H9 (cell line): ENCODE measurements at regions not wholly inside any gene's neighbourhood (a gene's known extent, or its start where the extent isn't known, plus 50 kb on each side); places are given as distances from the start of the nearest gene placed in this dataset.
"Not testable (repeated sequence)": the region's sequence is repeated elsewhere in the genome, so short reads cannot be mapped to it uniquely, and the experiment has no call there.

ENCODE experiments used
- DNase-seq: peaks from one replicate; pipeline ENCODE4 v3.0.0-alpha.2; 2017
- H2AFZ ChIP-seq: one replicate; pipeline ENCODE4 v1.6.1; 2013; ENCODE audit warnings: mild to moderate bottlenecking, low read length, control low read depth, moderate library complexity
- H2AK5ac ChIP-seq: 2 replicates; pipeline ENCODE4 v1.6.1; 2013; ENCODE audit warnings: low read length, control low read depth, mixed read lengths; ENCODE audit not compliant: insufficient read length
- H2BK120ac ChIP-seq: one replicate; pipeline ENCODE4 v1.6.1; 2013; ENCODE audit warnings: low read depth, mild to moderate bottlenecking, low read length, control low read depth, inconsistent platforms; ENCODE audit not compliant: poor library complexity, severe bottlenecking
- H2BK12ac ChIP-seq: 2 replicates; pipeline ENCODE4 v1.6.1; 2013; ENCODE audit warnings: low read length, control low read depth, mixed read lengths, low read depth; ENCODE audit not compliant: insufficient read length
- H2BK15ac ChIP-seq: 2 replicates; pipeline ENCODE4 v1.6.1; 2013; ENCODE audit warnings: low read depth, low read length, control low read depth
- H2BK20ac ChIP-seq: one replicate; pipeline ENCODE4 v1.6.1; 2013; ENCODE audit warnings: low read depth, mild to moderate bottlenecking, low read length, control low read depth, inconsistent platforms; ENCODE audit not compliant: poor library complexity, severe bottlenecking
- H2BK5ac ChIP-seq: 2 replicates; pipeline ENCODE4 v1.6.1; 2013; ENCODE audit warnings: low read length, control low read depth, mixed read lengths; ENCODE audit not compliant: insufficient read length
- H3K14ac ChIP-seq: 2 replicates; pipeline ENCODE4 v1.6.1; 2013; ENCODE audit warnings: low read length, control low read depth; ENCODE audit not compliant: insufficient read depth
- H3K18ac ChIP-seq: 2 replicates; pipeline ENCODE4 v1.6.1; 2013; ENCODE audit warnings: low read depth, mild to moderate bottlenecking, mixed read lengths, low read length, control low read depth; ENCODE audit not compliant: insufficient read length
- H3K23ac ChIP-seq: 2 replicates; pipeline ENCODE4 v1.6.1; 2013; ENCODE audit warnings: low read length, control low read depth, mixed read lengths, low read depth; ENCODE audit not compliant: insufficient read length
- H3K23me2 ChIP-seq: 2 replicates; pipeline ENCODE4 v1.6.1; 2013; ENCODE audit warnings: low read depth, mild to moderate bottlenecking, mixed read lengths, low read length, control low read depth; ENCODE audit not compliant: insufficient read length, poor library complexity, severe bottlenecking
- H3K27ac ChIP-seq: 2 replicates; pipeline ENCODE4 v1.5.1; 2013; ENCODE audit warnings: low read length, control low read depth, mixed read lengths, low read depth; ENCODE audit not compliant: insufficient read length
- H3K27me3 ChIP-seq: 2 replicates; pipeline ENCODE4 v1.6.1; 2013; ENCODE audit warnings: low read length, control low read depth, inconsistent platforms; ENCODE audit not compliant: insufficient read depth
- H3K4ac ChIP-seq: 2 replicates; pipeline ENCODE4 v1.6.1; 2013; ENCODE audit warnings: low read depth, mild to moderate bottlenecking, control low read depth, inconsistent platforms, low read length, moderate library complexity
- H3K4me1 ChIP-seq: 2 replicates; pipeline ENCODE4 v1.6.1; 2013; ENCODE audit warnings: low read length, control low read depth, inconsistent platforms; ENCODE audit not compliant: insufficient read depth
- H3K4me2 ChIP-seq: 2 replicates; pipeline ENCODE4 v1.6.1; 2013; ENCODE audit warnings: low read length, control low read depth, mixed read lengths; ENCODE audit not compliant: insufficient read length, insufficient read depth
- H3K56ac ChIP-seq: 2 replicates; pipeline ENCODE4 v1.6.1; 2013; ENCODE audit warnings: low read depth, mild to moderate bottlenecking, mixed read lengths, low read length, control low read depth; ENCODE audit not compliant: insufficient read length
- H3K79me1 ChIP-seq: 2 replicates; pipeline ENCODE4 v1.6.1; 2013; ENCODE audit warnings: low read depth, mild to moderate bottlenecking, moderate library complexity, low read length, control low read depth, inconsistent platforms; ENCODE audit not compliant: insufficient read depth, poor library complexity, severe bottlenecking
- H3K79me2 ChIP-seq: 2 replicates; pipeline ENCODE4 v1.6.1; 2013; ENCODE audit warnings: low read length, control low read depth, inconsistent platforms; ENCODE audit not compliant: insufficient read depth
- H3K9ac ChIP-seq: 2 replicates; pipeline ENCODE4 v1.6.1; 2013; ENCODE audit warnings: low read length, control low read depth, mixed read lengths; ENCODE audit not compliant: insufficient read length; ENCODE audit errors: extremely low read depth
- H3K9me3 ChIP-seq: one replicate; pipeline ENCODE4 v1.6.1; 2013; ENCODE audit warnings: low read depth, low read length, inconsistent platforms; ENCODE audit not compliant: control insufficient read depth
- H3T11ph ChIP-seq: one replicate; pipeline ENCODE4 v1.6.1; 2013; ENCODE audit warnings: mild to moderate bottlenecking, low read length, control low read depth, inconsistent platforms
- H4K20me1 ChIP-seq: one replicate; pipeline ENCODE4 v1.6.1; 2013; ENCODE audit not compliant: control insufficient read depth, insufficient read length, insufficient read depth
- H4K5ac ChIP-seq: 2 replicates; pipeline ENCODE4 v1.6.1; 2013; ENCODE audit warnings: low read depth, mild to moderate bottlenecking, mixed read lengths, low read length, control low read depth; ENCODE audit not compliant: insufficient read length
- H4K8ac ChIP-seq: replicated peaks from 2 replicates; pipeline ENCODE4 v1.6.1; 2013; ENCODE audit warnings: low read length, control low read depth, mixed read lengths, low read depth; ENCODE audit not compliant: insufficient read length
- H4K91ac ChIP-seq: 2 replicates; pipeline ENCODE4 v1.6.1; 2013; ENCODE audit warnings: low read depth, mild to moderate bottlenecking, moderate library complexity, mixed read lengths, low read length, control low read depth; ENCODE audit not compliant: insufficient read length
- H3K27ac Mint-ChIP-seq, 3 experiments: 2 replicates in 2 of 3; 3 replicates in 1 of 3; pipeline ENCODE4 v1.8.0; 2020 to 2021; ENCODE audit warnings: mixed read lengths in 3 of 3, mild to moderate bottlenecking in 1 of 3, moderate library complexity in 1 of 3
- H3K27me3 Mint-ChIP-seq: 2 replicates; pipeline ENCODE4 v1.8.0; 2021; ENCODE audit warnings: low read depth, mild to moderate bottlenecking, moderate library complexity, mixed read lengths
- H3K36me3 Mint-ChIP-seq, 3 experiments: 2 replicates in 2 of 3; 3 replicates in 1 of 3; pipeline ENCODE4 v1.8.0; 2020 to 2021; ENCODE audit warnings: low read depth in 3 of 3, mixed read lengths in 3 of 3; ENCODE audit not compliant: insufficient read depth in 1 of 3
- H3K4me1 Mint-ChIP-seq, 2 experiments: 2 replicates each; pipeline ENCODE4 v1.8.0; 2020; ENCODE audit warnings: mixed read lengths in 2 of 2
- H3K4me3 Mint-ChIP-seq, 2 experiments: 2 replicates in 1 of 2; 3 replicates in 1 of 2; pipeline ENCODE4 v1.8.0; 2020 to 2021; ENCODE audit warnings: mild to moderate bottlenecking in 2 of 2, mixed read lengths in 2 of 2, moderate library complexity in 1 of 2
- H3K9me3 Mint-ChIP-seq, 2 experiments: 2 replicates in 1 of 2; 3 replicates in 1 of 2; pipeline ENCODE4 v1.8.0; 2020; ENCODE audit warnings: mild to moderate bottlenecking in 2 of 2, mixed read lengths in 2 of 2, moderate library complexity in 1 of 2
- WGBS: extraction: QIAGEN DNeasy Blood & Tissue Kit; methylation state at CpG from one replicate; pipeline ENCODE4 v1.1.7; 2013; ENCODE audit warnings: missing lambda C conversion rate, low lambda C conversion rate, mixed read lengths; ENCODE audit not compliant: insufficient read length; ENCODE audit errors: extremely low coverage; 5-methylcytosine and 5-hydroxymethylcytosine counted together

GRCh38 chr20:30724688-30725074 lies 532.8 kb upstream of the DEFB115 start:
- H3K4me2 ChIP-seq, H3K56ac ChIP-seq, H3K4ac ChIP-seq, H3K4me1 Mint-ChIP-seq, H3K27ac Mint-ChIP-seq, H4K5ac ChIP-seq, H4K91ac ChIP-seq, H3K27me3 ChIP-seq, H3K79me2 ChIP-seq, H3K27me3 Mint-ChIP-seq, DNase-seq, H3K23me2 ChIP-seq, H3K9ac ChIP-seq, H2BK12ac ChIP-seq, H3K36me3 Mint-ChIP-seq, H2AFZ ChIP-seq, H3K4me3 Mint-ChIP-seq, H4K20me1 ChIP-seq, H3K4me1 ChIP-seq, H3K23ac ChIP-seq, H2AK5ac ChIP-seq, H3K14ac ChIP-seq, H2BK5ac ChIP-seq, H3K79me1 ChIP-seq, H2BK120ac ChIP-seq, H4K8ac ChIP-seq, H3K27ac ChIP-seq, H3K18ac ChIP-seq, H3T11ph ChIP-seq, H2BK20ac ChIP-seq, H2BK15ac ChIP-seq: not testable (repeated sequence)
- no CpG with 5 or more reads among the region's 24 CpGs for WGBS
- H3K9me3 ChIP-seq = peaks cover 15% of the 10 kb centered on the region
- peaks cover 56 to 67% of the 10 kb centered on the region in 2 experiments for H3K9me3 Mint-ChIP-seq

- H3K14ac ChIP-seq, H3K18ac ChIP-seq, H2BK120ac ChIP-seq, H3K4me2 ChIP-seq, H3K36me3 Mint-ChIP-seq, H3K23ac ChIP-seq, H2BK5ac ChIP-seq, H3K27me3 Mint-ChIP-seq, H3K79me2 ChIP-seq, H3K79me1 ChIP-seq, H3K4me1 Mint-ChIP-seq, H3K9ac ChIP-seq, H3K4me3 Mint-ChIP-seq, H3K27me3 ChIP-seq, H3K27ac Mint-ChIP-seq, H3K4me1 ChIP-seq, H3K4ac ChIP-seq, H4K91ac ChIP-seq, H2AFZ ChIP-seq, H4K8ac ChIP-seq, H3K56ac ChIP-seq, H2BK20ac ChIP-seq, H3K27ac ChIP-seq, H4K5ac ChIP-seq, H4K20me1 ChIP-seq, H2AK5ac ChIP-seq, H3T11ph ChIP-seq, H2BK15ac ChIP-seq, H3K23me2 ChIP-seq, DNase-seq, H2BK12ac ChIP-seq: not testable (repeated sequence)
- no CpG with 5 or more reads among the region's 19 CpGs for WGBS
- peaks cover 15% of the 10 kb centered on the region for H3K9me3 ChIP-seq
- H3K9me3 Mint-ChIP-seq = peaks cover 57 to 70% of the 10 kb centered on the region in 2 experiments
Measured at GRCh38 chr20:30725188-30725587, 532.3 kb upstream of the DEFB115 start.
